Loucy (cell line): ENCODE measurements at regions not wholly inside any gene's neighbourhood (a gene's known extent, or its start where the extent isn't known, plus 50 kb on each side); places are given as distances from the start of the nearest gene placed in this dataset.

ENCODE experiments used
- EZH2phosphoT487 ChIP-seq: fragments of 200-600 bp; IDR thresholded peaks from 2 replicates; pipeline ENCODE4 v1.6.1; 2018; ENCODE audit warnings: antibody characterized with exemption, mild to moderate bottlenecking, moderate library complexity, borderline replicate concordance
- TF ChIP-seq, protein P1 (sequence below): fragments of 200-600 bp; sonication (generic); conservative IDR thresholded peaks from 2 replicates; pipeline ENCODE4 v1.5.1; 2014; ENCODE audit warnings: mild to moderate bottlenecking, antibody characterized with exemption, low read length

DNA sequence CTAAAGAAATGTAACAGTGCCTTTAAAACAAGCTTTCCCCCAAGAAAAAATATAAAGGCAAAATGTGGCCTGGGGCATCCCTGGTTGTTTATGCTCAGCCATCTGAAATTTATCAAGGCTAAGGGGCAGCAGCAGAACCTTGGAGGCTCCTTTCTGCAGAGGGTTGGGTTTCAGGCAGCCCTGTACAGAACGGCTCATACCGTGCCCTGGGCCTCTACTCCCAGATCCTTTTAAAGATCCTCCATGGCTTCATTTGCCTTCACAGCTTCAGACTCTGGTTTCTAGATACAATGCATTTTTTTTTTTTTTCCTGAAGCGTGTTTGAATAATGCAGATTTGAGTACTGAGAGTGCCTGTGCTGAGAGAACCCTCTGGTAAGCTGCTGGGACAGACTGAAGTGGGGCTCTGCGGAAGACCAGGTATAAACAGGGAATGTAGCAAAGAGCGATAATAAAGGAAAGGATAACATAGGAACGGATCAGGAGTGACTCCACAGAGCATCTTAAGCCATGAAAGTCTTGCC, 172.7 kb downstream of the DIRAS2 start:
- TF ChIP-seq, protein P1, sequence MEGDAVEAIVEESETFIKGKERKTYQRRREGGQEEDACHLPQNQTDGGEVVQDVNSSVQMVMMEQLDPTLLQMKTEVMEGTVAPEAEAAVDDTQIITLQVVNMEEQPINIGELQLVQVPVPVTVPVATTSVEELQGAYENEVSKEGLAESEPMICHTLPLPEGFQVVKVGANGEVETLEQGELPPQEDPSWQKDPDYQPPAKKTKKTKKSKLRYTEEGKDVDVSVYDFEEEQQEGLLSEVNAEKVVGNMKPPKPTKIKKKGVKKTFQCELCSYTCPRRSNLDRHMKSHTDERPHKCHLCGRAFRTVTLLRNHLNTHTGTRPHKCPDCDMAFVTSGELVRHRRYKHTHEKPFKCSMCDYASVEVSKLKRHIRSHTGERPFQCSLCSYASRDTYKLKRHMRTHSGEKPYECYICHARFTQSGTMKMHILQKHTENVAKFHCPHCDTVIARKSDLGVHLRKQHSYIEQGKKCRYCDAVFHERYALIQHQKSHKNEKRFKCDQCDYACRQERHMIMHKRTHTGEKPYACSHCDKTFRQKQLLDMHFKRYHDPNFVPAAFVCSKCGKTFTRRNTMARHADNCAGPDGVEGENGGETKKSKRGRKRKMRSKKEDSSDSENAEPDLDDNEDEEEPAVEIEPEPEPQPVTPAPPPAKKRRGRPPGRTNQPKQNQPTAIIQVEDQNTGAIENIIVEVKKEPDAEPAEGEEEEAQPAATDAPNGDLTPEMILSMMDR = no peak
- TF ChIP-seq EZH2phosphoT487 = no peak
